Ammon's horn (tissue), 1 donor: ENCODE measurements at regions not wholly inside any gene's neighbourhood (a gene's known extent, or its start where the extent isn't known, plus 50 kb on each side); places are given as distances from the start of the nearest gene placed in this dataset.
"Not testable (repeated sequence)": the region's sequence is repeated elsewhere in the genome, so short reads cannot be mapped to it uniquely, and the experiment has no call there.

Experiments used
- DNase-seq: peaks from one replicate; pipeline ENCODE4 v3.0.0-alpha.2; 2016; ENCODE audit warnings: low spot score

GRCh38 chr17:14621826-14622614 lies 321.1 kb downstream of the HS3ST3B1 start:
- DNase-seq, result no peak

DNA sequence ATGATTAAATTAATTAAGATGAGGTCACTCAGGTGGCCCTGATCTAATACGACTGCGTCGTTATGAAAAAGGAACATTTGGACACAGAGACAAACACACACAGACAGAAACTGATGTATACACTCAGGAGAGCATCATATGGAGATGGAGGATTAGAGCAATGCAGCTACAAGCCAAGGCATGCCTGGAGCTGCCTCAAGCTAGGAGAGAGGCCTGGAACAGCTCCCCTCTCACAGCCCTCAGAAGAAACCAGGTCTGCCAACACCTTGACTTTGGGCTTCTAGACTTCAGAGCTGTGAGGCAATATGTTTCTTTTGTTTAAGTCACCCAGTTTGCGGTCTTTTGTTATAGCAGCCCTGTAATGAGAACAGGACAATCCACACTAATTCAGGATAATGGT lies 318.9 kb downstream of the HS3ST3B1 start:
- no peak for DNase-seq

DNA sequence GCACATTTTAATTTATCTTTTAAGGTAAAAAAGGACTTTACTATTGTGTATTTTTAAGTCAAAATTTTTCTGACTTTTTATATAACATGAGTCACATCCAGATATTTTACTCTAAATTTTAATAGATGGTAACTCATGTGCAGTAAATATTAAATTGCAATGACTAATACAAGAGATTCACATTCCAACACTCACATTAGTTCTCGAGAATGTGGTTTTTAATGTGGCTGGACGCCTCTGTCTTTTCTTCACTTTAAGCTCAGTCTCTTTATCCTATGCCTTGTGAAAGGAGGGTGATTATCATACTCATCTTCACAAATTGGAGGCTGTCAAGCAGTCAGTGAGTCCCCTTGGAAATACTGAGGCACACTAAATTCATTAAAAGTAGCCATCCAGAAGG lies 315.6 kb downstream of the HS3ST3B1 start:
- DNase-seq, result no peak

DNA sequence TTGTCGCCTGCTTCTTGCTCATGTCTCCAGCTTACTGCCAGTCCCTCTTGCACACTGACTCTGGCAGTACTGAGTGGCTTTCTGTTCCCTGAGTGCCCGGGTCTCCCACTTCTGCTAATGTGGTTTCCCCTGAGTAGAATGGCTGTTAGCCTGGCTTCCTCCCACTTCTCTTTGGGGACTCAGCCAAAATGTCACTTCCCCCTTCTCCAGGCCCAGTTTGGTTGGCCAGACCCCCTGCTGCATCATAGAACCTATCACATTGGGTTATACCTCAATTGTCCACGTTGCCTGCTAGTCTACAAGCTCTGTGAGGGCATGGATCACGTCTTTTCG lies 304.4 kb downstream of the HS3ST3B1 start:
- DNase-seq, result peak; percentile 74

DNA sequence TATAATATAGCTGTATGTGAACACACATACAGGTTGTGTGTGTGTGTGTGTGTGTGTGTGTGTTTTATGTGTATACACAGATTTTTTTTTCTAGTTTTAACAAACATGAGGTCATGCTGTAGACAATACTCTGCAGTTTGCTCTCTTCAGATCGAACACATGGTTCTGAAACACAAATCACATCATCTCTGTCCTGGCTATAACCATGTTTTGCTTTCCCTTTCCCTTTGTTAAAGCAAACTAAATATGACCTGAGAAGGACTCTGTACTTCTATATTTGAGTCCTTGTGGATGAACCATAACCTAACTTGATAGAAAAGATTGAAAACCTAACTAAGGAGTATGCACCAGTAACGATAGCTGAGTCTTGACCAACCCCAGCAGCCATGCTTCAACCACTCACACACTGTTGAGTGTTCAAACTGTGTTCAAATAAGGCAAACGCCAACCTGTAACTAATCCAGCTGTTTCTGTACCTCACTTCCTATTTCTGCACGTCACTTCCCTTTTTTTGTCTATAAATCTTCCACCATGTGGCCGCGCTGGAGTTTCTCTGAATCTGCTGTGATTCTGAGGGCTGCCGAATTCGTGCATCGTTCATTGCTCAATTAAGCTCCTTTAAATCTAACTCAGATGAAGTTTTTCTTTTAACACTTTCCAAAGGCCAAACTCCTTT lies 303.8 kb downstream of the HS3ST3B1 start:
- DNase-seq, result no peak

GRCh38 chr17:14596224-14596623 lies 295.3 kb downstream of the HS3ST3B1 start:
- DNase-seq, result no peak

- DNase-seq, result no peak
Observed at GRCh38 chr17:14595656-14596055, 294.8 kb downstream of the HS3ST3B1 start.

DNA sequence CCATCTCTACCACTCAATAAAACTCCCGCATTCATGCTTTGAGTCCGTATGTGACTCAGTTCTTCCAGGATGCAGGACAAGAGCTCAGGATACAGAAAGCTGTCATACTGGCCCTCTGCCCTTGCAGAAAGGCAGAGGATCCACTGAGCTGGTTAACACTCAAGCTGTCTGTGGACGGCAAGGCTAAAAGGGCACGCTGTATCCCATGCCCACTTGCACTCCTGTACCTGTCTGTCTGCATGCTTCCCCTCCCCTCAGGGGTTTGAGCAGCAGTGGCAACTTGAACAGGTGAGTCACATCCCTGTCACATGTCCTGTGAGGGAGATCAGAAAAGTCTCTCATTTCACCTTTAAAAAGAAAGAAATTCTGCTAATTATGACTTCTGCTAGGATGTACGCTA lies 293.8 kb downstream of the HS3ST3B1 start:
- no peak for DNase-seq

- no peak for DNase-seq
Observed at GRCh38 chr17:14593956-14594355, 293.1 kb downstream of the HS3ST3B1 start.

- DNase-seq, result no peak
Observed at GRCh38 chr17:14590459-14591250, 289.8 kb downstream of the HS3ST3B1 start.

GRCh38 chr17:14585099-14585498 lies 284.2 kb downstream of the HS3ST3B1 start:
- no peak for DNase-seq

DNA sequence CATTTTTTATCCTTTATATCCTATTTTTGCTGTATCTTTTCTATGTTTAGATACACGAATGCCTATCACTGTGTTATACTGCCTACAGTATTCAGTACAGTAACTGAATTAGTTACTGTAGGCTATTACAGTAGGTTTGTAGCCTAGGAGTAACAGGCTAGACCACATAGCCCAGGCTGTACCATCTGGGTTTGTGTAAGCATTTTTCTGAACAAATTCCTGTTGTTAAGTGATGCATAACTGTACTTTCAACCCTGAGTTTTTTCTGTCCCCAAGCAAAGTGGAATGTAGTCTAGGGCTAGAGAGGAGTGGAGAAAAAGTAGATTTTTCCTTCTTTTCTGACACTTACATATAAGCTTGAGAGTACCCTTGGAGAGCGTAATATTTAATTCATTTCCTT lies 282.1 kb downstream of the HS3ST3B1 start:
- no peak for DNase-seq

DNA sequence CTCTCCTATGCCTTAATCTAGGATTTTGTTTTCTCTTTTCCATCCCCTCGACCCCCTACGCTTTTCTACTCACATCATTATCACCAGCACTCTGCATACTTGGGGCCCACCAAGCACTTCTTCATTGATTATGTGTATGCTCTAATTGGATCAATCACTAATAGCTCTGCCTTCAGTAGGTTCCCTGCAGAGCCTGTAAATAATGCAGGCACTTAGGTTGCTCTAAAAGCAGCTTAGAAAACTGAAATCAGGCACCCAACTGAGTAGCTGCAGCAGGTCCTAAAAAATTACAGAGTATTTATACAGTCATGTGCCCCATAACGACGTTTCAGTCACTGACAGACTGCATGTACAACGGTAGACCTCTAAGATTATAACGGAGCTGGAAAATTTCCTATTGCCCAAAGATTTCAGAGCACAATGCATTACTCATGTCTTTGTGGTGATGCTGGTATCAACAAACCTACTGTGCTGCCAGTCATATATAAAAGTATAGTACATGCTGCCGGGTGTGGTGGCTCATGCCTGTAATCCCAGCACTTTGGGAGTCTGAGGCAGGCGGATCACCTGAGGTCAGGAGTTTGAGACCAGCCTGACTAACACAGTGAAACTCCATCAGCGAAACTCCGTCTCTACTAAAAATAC lies 280.4 kb downstream of the HS3ST3B1 start:
- DNase-seq, result no peak

DNA sequence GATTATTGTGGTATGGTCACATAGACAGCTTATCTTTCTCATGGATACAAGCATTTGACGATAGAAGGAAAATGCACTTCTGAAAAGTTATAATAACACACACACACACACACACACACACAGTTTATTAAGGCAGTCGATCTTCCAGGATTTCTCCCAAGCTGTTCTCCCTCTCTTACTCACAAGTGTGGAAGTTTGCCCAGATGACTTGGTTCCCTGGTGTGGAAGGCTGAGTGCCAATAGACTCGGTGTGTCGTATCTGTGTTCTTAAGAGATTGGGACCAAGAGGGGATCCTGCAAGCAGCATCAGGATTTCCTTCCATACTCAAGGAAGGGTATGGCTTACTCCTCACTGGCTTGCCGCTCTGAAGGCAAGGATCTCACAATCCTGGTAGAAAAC lies 279.6 kb downstream of the HS3ST3B1 start:
- no peak for DNase-seq

DNA sequence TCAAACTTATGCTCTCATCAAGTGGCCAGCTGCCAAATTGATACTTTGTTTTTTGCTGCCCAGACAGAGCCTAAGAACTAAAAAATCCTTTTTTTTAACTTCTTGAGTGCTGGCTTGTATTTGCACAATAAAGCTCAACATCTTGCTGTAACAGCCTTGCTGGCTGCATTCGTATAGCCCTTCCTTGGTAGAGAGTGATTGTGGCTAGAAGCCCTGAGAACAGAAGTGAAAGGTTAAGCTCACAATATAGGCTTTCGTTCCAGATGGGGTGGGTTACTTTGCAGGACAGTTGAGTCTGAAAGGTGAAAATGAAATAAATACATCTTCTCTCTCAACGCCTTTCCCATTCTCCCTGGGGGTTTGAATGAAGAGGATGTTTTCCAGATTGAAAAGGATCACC lies 278.8 kb downstream of the HS3ST3B1 start:
- DNase-seq, result no peak

- DNase-seq, result no peak
Observed at GRCh38 chr17:14575471-14575953, 274.6 kb downstream of the HS3ST3B1 start.

DNA sequence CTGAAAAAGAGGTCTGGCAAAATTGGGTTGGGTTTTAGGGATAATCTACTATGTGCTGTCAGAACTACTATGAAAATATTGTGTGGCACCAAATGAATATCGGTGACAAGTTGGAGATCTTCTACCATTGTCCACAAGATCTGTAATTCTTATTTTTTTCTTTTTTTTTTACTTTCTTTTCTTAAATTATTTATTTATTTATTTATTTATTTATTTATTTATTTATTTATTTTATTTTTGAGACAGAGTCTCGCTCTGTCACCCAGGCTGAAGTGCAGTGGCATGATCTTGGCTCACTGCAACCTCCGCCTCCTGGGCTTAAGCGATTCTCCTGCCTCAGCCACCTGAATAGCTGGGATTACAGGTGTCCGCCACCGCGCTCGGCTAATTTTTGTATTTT lies 259.4 kb downstream of the HS3ST3B1 start:
- DNase-seq, result not testable (repeated sequence)

GRCh38 chr17:14559264-14560119 lies 258.6 kb downstream of the HS3ST3B1 start:
- no peak for DNase-seq

- peak; percentile 22 for DNase-seq
Observed at GRCh38 chr17:14557480-14557879, 256.6 kb downstream of the HS3ST3B1 start.

DNA sequence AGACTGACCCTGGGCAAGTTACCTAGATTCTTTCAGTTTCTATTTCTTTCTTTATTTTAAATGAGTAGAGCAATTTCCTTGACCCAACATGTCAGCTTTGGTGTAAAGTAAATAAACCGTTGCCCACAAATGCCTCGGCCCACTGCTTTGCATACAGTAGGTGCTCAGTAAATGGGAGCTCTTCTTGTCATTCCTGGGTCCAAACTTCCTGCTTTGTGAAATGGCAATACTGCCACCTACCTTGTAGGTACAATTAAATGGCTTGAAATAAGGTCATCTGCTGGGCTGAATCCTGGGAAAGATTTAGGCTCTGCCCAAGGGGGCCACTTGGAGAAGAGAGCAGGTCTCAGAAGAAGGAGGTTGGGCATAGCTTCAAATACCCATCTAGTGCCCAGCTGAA lies 253.0 kb downstream of the HS3ST3B1 start:
- DNase-seq, result no peak

- peak; percentile 20 for DNase-seq
Observed at GRCh38 chr17:14552306-14552705, 251.4 kb downstream of the HS3ST3B1 start.
